Upper lobe of left lung (tissue), 6 donors: ENCODE measurements at regions not wholly inside any gene's neighbourhood (a gene's known extent, or its start where the extent isn't known, plus 50 kb on each side); places are given as distances from the start of the nearest gene placed in this dataset.

Experiments used
- ATAC-seq, 2 donors: fragments of 200-7000 bp; cut with Tn5 transposase; one replicate each; pipeline ENCODE4 v1.9.1; 2022; ENCODE audit warnings: mild to moderate bottlenecking in 2 of 2, moderate library complexity in 2 of 2; ENCODE audit not compliant: low FRiP score in 2 of 2
- DNase-seq, 2 donors: peaks; one replicate each; pipeline ENCODE4 v3.0.0-alpha.2; 2019 to 2020
- H3K27ac ChIP-seq, 4 donors: fragments of 200-600 bp; sonication (generic); one replicate each; pipeline ENCODE4 v1.5.1; 2016 to 2019
- H3K27me3 ChIP-seq, 4 donors: fragments of 200-600 bp; sonication (generic); one replicate each; pipeline ENCODE4 v1.5.1; 2017 to 2019
- H3K36me3 ChIP-seq, 4 donors: fragments of 200-600 bp; sonication (generic); one replicate each; pipeline ENCODE4 v1.5.1; 2016 to 2019
- H3K4me1 ChIP-seq, 4 donors: fragments of 200-600 bp; sonication (generic); one replicate each; pipeline ENCODE4 v1.5.1; 2018 to 2019
- H3K4me3 ChIP-seq, 4 donors: fragments of 200-600 bp; sonication (generic); one replicate each; pipeline ENCODE4 v1.5.1; 2017 to 2019; ENCODE audit warnings: mild to moderate bottlenecking in 2 of 4, moderate library complexity in 1 of 4
- H3K9me3 ChIP-seq, 4 donors: fragments of 200-600 bp; sonication (generic); one replicate each; pipeline ENCODE4 v1.5.1; 2018 to 2019
- CTCF ChIP-seq, 6 experiments: fragments of 450-650 bp in 4 of 6; fragments of 200-600 bp in 2 of 6; sonication (generic) in 2 of 6; IDR thresholded peaks; one replicate each; pipeline ENCODE4 v1.5.1; 2016 to 2019; ENCODE audit warnings: antibody characterized with exemption in 6 of 6
- EP300 ChIP-seq, 4 donors: sonication (generic); formaldehyde crosslinking; IDR thresholded peaks; one replicate each; pipeline ENCODE4 v1.5.1; 2017; ENCODE audit warnings: antibody characterized with exemption in 4 of 4, control low read depth in 2 of 4
- POLR2A ChIP-seq, 4 donors: fragments of 450-650 bp; IDR thresholded peaks; one replicate each; pipeline ENCODE4 v1.5.1; 2016 to 2017; ENCODE audit warnings: antibody characterized with exemption in 4 of 4, mild to moderate bottlenecking in 2 of 4
- POLR2AphosphoS5 ChIP-seq, 2 donors: sonication (generic); formaldehyde crosslinking; IDR thresholded peaks; one replicate each; pipeline ENCODE4 v1.5.1; 2017; ENCODE audit warnings: antibody characterized with exemption in 2 of 2
- WGBS, 2 donors: methylation state at CpG; one replicate each; pipeline ENCODE4 v1.1.5; 2017 to 2018; 5-methylcytosine and 5-hydroxymethylcytosine counted together
- donor health status: DM: no; HTN: no; CAD: no; lungs with moderate emphysema.
- donor health status: DM: no; HTN: yes; CAD: no; lungs with severe emphysema.

- WGBS, 2 donors: 41 to 48% methylated on average over 3 of the region's 3 CpGs
- Histone ChIP-seq H3K27ac (no peak overlapping the region), H3K4me1 (no peaks in the 10 kb centered on the region), H3K27me3 (no peaks in the 10 kb centered on the region), H3K4me3 (no peak overlapping the region), H3K36me3 (no peaks in the 10 kb centered on the region), H3K9me3 (no peaks in the 10 kb centered on the region)
- DNase-seq (no peak), ATAC-seq (no peak)
- TF ChIP-seq POLR2AphosphoS5 (IDR thresholded peaks at IDR 0.05) (no peak), CTCF (IDR thresholded peaks at IDR 0.05) (no peak), EP300 (IDR thresholded peaks at IDR 0.05) (no peak), POLR2A (IDR thresholded peaks at IDR 0.05) (no peak)
Measured at GRCh38 chr2:78065366-78065765, 543.2 kb upstream of the LRRTM4 start.

GRCh38 chr2:78068808-78069207 is 546.6 kb upstream of the LRRTM4 start:
- ATAC-seq: no peak

GRCh38 chr2:78070693-78071092 is 548.5 kb upstream of the LRRTM4 start:
- no peak overlapping the region for H3K27ac ChIP-seq
- H3K36me3 ChIP-seq: no peaks in the 10 kb centered on the region
- H3K4me3 ChIP-seq: no peak overlapping the region
- WGBS, 2 donors: 74 to 78% methylated on average over 3 of the region's 3 CpGs
- ATAC-seq (no peak), DNase-seq (no peak)
- TF ChIP-seq POLR2A (IDR thresholded peaks at IDR 0.05): no peak
- no peak for TF ChIP-seq CTCF (IDR thresholded peaks at IDR 0.05)
- no peak for TF ChIP-seq EP300 (IDR thresholded peaks at IDR 0.05)
- TF ChIP-seq POLR2AphosphoS5 (IDR thresholded peaks at IDR 0.05): no peak
- H3K27me3 ChIP-seq: no peaks in the 10 kb centered on the region
- H3K4me1 ChIP-seq: no peaks in the 10 kb centered on the region
- H3K9me3 ChIP-seq: no peaks in the 10 kb centered on the region

More at GRCh38 chr2:78068808-78069207, 546.6 kb upstream of the LRRTM4 start:
- no peak for TF ChIP-seq POLR2A (IDR thresholded peaks at IDR 0.05)
- no peak for TF ChIP-seq CTCF (IDR thresholded peaks at IDR 0.05)
- no peak for TF ChIP-seq EP300 (IDR thresholded peaks at IDR 0.05)
- no peak for TF ChIP-seq POLR2AphosphoS5 (IDR thresholded peaks at IDR 0.05)
- Histone ChIP-seq H3K27me3 (no peaks in the 10 kb centered on the region), H3K9me3 (no peaks in the 10 kb centered on the region), H3K4me3 (no peak overlapping the region), H3K4me1 (no peaks in the 10 kb centered on the region), H3K36me3 (no peaks in the 10 kb centered on the region), H3K27ac (no peak overlapping the region)
- no peak for DNase-seq

GRCh38 chr2:78077633-78078032 is 555.5 kb upstream of the LRRTM4 start:
- Histone ChIP-seq H3K36me3 (no peaks in the 10 kb centered on the region), H3K27me3 (no peaks in the 10 kb centered on the region), H3K4me3 (no peak overlapping the region), H3K27ac (no peak overlapping the region), H3K4me1 (no peaks in the 10 kb centered on the region), H3K9me3 (no peaks in the 10 kb centered on the region)
- DNase-seq (no peak), ATAC-seq (no peak)
- no peak for TF ChIP-seq POLR2A (IDR thresholded peaks at IDR 0.05)
- no peak for TF ChIP-seq POLR2AphosphoS5 (IDR thresholded peaks at IDR 0.05)
- TF ChIP-seq CTCF (IDR thresholded peaks at IDR 0.05): no peak
- no peak for TF ChIP-seq EP300 (IDR thresholded peaks at IDR 0.05)
- WGBS, 2 donors: 63 to 65% methylated on average over 4 of the region's 4 CpGs

GRCh38 chr2:78082555-78082954 is 560.4 kb upstream of the LRRTM4 start:
- Histone ChIP-seq H3K9me3 (no peaks in the 10 kb centered on the region), H3K27me3 (no peaks in the 10 kb centered on the region), H3K27ac (no peak overlapping the region), H3K36me3 (no peaks in the 10 kb centered on the region), H3K4me1 (no peaks in the 10 kb centered on the region), H3K4me3 (no peak overlapping the region)
- ATAC-seq (no peak), DNase-seq (no peak)
- WGBS, 2 donors: 85 to 91% methylated on average over 2 of the region's 2 CpGs
- no peak for TF ChIP-seq POLR2AphosphoS5 (IDR thresholded peaks at IDR 0.05)
- TF ChIP-seq EP300 (IDR thresholded peaks at IDR 0.05): no peak
- no peak for TF ChIP-seq POLR2A (IDR thresholded peaks at IDR 0.05)
- no peak for TF ChIP-seq CTCF (IDR thresholded peaks at IDR 0.05)
